ENCODE measurements at regions not wholly inside any gene's neighbourhood (a gene's known extent, or its start where the extent isn't known, plus 50 kb on each side); places are given as distances from the start of the nearest gene placed in this dataset.

GRCh38 chr6:132082421-132082820 lies 131.2 kb upstream of the CCN2 start:
- Histone ChIP-seq H3K27ac (ENCODE audit: low read depth in 1 of 2, low read length in 2 of 2) (no peak overlapping the region), H2AFZ (ENCODE audit: insufficient read depth, low read depth, low read length, poor library complexity, severe bottlenecking) (no peak overlapping the region), H3K9ac (ENCODE audit: insufficient read depth, low read length, poor library complexity, severe bottlenecking) (no peak overlapping the region), H3K4me1 (ENCODE audit: control insufficient read depth in 1 of 2, insufficient read depth in 2 of 2, low read length in 2 of 2) (no peaks in the 10 kb centered on the region), H3K4me2 (replicated peaks; ENCODE audit: extremely low read depth, low read length, poor library complexity, severe bottlenecking) (no peak overlapping the region), H3K79me2 (ENCODE audit: insufficient read depth, low read length) (no peaks in the 10 kb centered on the region), H3K27me3 (ENCODE audit: control insufficient read depth in 2 of 2, insufficient read depth in 2 of 2, low read length in 2 of 2) (no peaks in the 10 kb centered on the region), H3K4me3 (replicated peaks in 1 of 3; ENCODE audit: low read depth in 2 of 3, low read length in 3 of 3) (no peak overlapping the region), H3K9me3 (replicated peaks in 1 of 2; ENCODE audit: control insufficient read depth in 1 of 2, insufficient read depth in 1 of 2, low read length in 2 of 2) (no peaks in the 10 kb centered on the region), H4K20me1 (ENCODE audit: insufficient read depth, low read length) (no peaks in the 10 kb centered on the region), H3K36me3 (replicated peaks in 1 of 2; ENCODE audit: control insufficient read depth in 1 of 2, insufficient read depth in 2 of 2, low read length in 2 of 2) (no peaks in the 10 kb centered on the region)
- Mint-ChIP-seq H3K4me1 (no peaks in the 10 kb centered on the region), H3K27ac (no peak overlapping the region), H3K4me3 (no peak overlapping the region), H3K9me3 (peaks cover 0 to 2% (median 0%) of the 10 kb centered on the region in 7 donors), H3K27me3 (ENCODE audit: low read depth in 3 of 3) (peaks cover 0 to 3% (median 0%) of the 10 kb centered on the region in 3 donors), H3K36me3 (no peaks in the 10 kb centered on the region)
- no CpG with 5 or more reads among the region's 2 CpGs for WGBS (ENCODE audit: insufficient coverage)
- no peak for TF ChIP-seq CTCF (IDR thresholded peaks at IDR 0.05)
- no peak for DNase-seq
- intact Hi-C loops (cut with micrococcal nuclease), result no loop called here

DNA sequence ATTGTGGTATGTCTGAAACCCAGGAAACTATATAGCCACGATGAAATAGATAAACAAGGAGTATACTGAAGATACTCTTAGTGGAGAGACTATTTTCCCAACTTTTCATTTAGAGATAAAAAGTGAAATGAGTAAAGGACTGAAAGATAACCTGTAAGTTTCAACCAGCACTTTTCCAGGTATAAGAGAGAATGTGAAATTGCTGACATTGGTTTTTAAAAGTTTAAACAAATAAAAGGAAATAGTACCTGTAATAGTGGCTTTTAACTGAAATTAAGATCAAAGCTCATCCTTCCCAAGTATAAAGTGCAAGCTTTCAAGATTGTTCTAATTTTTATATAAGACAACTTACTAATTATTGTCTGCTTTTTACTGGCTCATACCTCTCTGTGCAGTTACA lies 130.2 kb upstream of the CCN2 start:
- no peaks in the 10 kb centered on the region for H3K36me3 Mint-ChIP-seq
- no peaks in the 10 kb centered on the region for H3K27me3 ChIP-seq (ENCODE audit: control insufficient read depth in 2 of 2, insufficient read depth in 2 of 2, low read length in 2 of 2)
- no peak overlapping the region for H3K9ac ChIP-seq (ENCODE audit: insufficient read depth, low read length, poor library complexity, severe bottlenecking)
- H3K4me3 Mint-ChIP-seq, result no peak overlapping the region
- H3K9me3 Mint-ChIP-seq, result peaks cover 0 to 2% (median 2%) of the 10 kb centered on the region in 7 donors
- intact Hi-C loops (cut with micrococcal nuclease), result no loop called here
- H4K20me1 ChIP-seq (ENCODE audit: insufficient read depth, low read length), result no peaks in the 10 kb centered on the region
- H3K9me3 ChIP-seq (replicated peaks in 1 of 2; ENCODE audit: control insufficient read depth in 1 of 2, insufficient read depth in 1 of 2, low read length in 2 of 2), result no peaks in the 10 kb centered on the region
- no peaks in the 10 kb centered on the region for H3K27me3 Mint-ChIP-seq (ENCODE audit: low read depth in 3 of 3)
- H3K4me2 ChIP-seq (replicated peaks; ENCODE audit: extremely low read depth, low read length, poor library complexity, severe bottlenecking), result no peak overlapping the region
- H3K4me1 Mint-ChIP-seq, result no peaks in the 10 kb centered on the region
- H3K36me3 ChIP-seq (replicated peaks in 1 of 2; ENCODE audit: control insufficient read depth in 1 of 2, insufficient read depth in 2 of 2, low read length in 2 of 2), result no peaks in the 10 kb centered on the region
- H2AFZ ChIP-seq (ENCODE audit: insufficient read depth, low read depth, low read length, poor library complexity, severe bottlenecking), result no peak overlapping the region
- no peaks in the 10 kb centered on the region for H3K79me2 ChIP-seq (ENCODE audit: insufficient read depth, low read length)
- H3K4me3 ChIP-seq (replicated peaks in 1 of 3; ENCODE audit: low read depth in 2 of 3, low read length in 3 of 3), result no peak overlapping the region
- H3K27ac ChIP-seq (ENCODE audit: low read depth in 1 of 2, low read length in 2 of 2), result no peak overlapping the region
- no peaks in the 10 kb centered on the region for H3K4me1 ChIP-seq (ENCODE audit: control insufficient read depth in 1 of 2, insufficient read depth in 2 of 2, low read length in 2 of 2)
- DNase-seq, result no peak
- WGBS (ENCODE audit: insufficient coverage), result no CpG with 5 or more reads among the region's 1 CpG
- no peak overlapping the region for H3K27ac Mint-ChIP-seq
- TF ChIP-seq CTCF (IDR thresholded peaks at IDR 0.05), result no peak

All from CD14-positive monocyte (primary cell).